Activated B cell treated with CpG ODN at 0.5 μM for 24 hours (primary cell): ENCODE measurements at regions not wholly inside any gene's neighbourhood (a gene's known extent, or its start where the extent isn't known, plus 50 kb on each side); places are given as distances from the start of the nearest gene placed in this dataset.
"Not testable (repeated sequence)": the region's sequence is repeated elsewhere in the genome, so short reads cannot be mapped to it uniquely, and the experiment has no call there.

Source experiments
- ATAC-seq: fragments of 200-7000 bp; cut with Tn5 transposase; one replicate; pipeline ENCODE4 v1.10.0; 2021; ENCODE audit warnings: low read depth, mild to moderate bottlenecking, moderate library complexity
- CTCF ChIA-PET: fragments of 350-600 bp; sonication (Branson Sonifier 250); formaldehyde crosslinking; loops from one replicate; lab custom pipeline; 2021; ENCODE audit warnings: antibody characterized with exemption; lab: Charles Lee
- POLR2A ChIA-PET: fragments of 350-600 bp; sonication (Branson Sonifier 250); formaldehyde crosslinking; loops from one replicate; lab custom pipeline; 2021; ENCODE audit warnings: antibody characterized with exemption; lab: Charles Lee
- DNase-seq: peaks from one replicate; pipeline ENCODE4 v3.0.0; 2022
- H3K27ac Mint-ChIP-seq: one replicate; pipeline ENCODE4 v1.8.0; 2020; ENCODE audit warnings: mixed read lengths
- H3K27me3 Mint-ChIP-seq: one replicate; pipeline ENCODE4 v1.8.0; 2021; ENCODE audit warnings: mixed read lengths
- H3K36me3 Mint-ChIP-seq: one replicate; pipeline ENCODE4 v1.8.0; 2021; ENCODE audit warnings: low read depth, mixed read lengths
- H3K4me1 Mint-ChIP-seq: one replicate; pipeline ENCODE4 v1.8.0; 2021; ENCODE audit warnings: mixed read lengths
- H3K4me3 Mint-ChIP-seq: one replicate; pipeline ENCODE4 v1.8.0; 2020; ENCODE audit warnings: mild to moderate bottlenecking, mixed read lengths
- H3K9me3 Mint-ChIP-seq: one replicate; pipeline ENCODE4 v1.8.0; 2020; ENCODE audit warnings: mixed read lengths
- CTCF ChIP-seq: fragments of 200-600 bp; IDR thresholded peaks from one replicate; pipeline ENCODE4 v1.8.0; 2022; ENCODE audit warnings: antibody characterized with exemption, mild to moderate bottlenecking
- intact Hi-C: fragments of 100-400 bp; cut with micrococcal nuclease; formaldehyde crosslinking; loops from one replicate; pipeline ENCODE4 v1.15.1; 2024

DNA sequence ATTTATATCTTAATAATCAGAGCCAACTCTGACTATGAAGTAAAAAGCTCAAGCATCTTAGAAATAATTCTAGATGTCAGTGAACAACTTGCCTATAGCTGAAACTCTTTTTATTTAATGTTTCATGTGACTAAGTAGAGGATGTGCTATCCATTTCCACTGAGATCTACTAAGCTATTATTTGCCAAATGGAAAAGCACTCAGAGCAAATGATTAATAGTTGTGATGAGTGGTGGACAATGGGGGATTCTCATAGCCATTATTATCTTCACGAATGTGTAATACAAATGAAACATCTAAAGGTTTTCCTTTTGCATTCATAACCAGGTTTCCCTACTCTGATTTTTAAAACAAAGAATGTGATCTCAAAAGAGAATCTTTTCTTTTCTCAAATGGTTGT lies 126.6 kb upstream of the GNAI1 start:
- intact Hi-C loops: no loop called here
- CTCF ChIA-PET: no interaction called here
- POLR2A ChIA-PET: no interaction called here

DNA sequence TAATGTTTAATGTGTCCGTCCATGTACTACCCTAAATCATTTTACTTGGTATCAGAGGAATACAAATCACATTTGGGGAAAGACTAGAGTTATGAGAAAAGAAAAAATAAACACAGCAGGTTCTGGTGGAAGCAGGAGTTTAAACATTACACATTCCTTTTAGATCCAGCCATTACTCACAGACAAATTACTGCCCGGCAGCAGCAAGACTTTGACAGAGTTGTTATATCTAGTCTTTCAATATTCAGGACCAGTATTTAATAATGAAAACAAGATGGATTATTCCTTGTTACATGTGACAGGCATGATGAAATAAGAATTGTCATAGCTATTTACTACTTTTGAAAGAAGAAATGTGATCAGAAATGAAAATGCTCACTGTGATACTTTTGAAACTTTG lies 131.8 kb upstream of the GNAI1 start:
- ChIA-PET POLR2A (no interaction called here), CTCF (no interaction called here)
- H3K27me3 Mint-ChIP-seq: no peaks in the 10 kb centered on the region
- TF ChIP-seq CTCF: no peak
- H3K4me3 Mint-ChIP-seq: no peak overlapping the region
- H3K9me3 Mint-ChIP-seq: no peaks in the 10 kb centered on the region
- ATAC-seq: no peak
- DNase-seq: no peak
- no peaks in the 10 kb centered on the region for H3K36me3 Mint-ChIP-seq
- intact Hi-C loops: no loop called here
- no peak overlapping the region for H3K27ac Mint-ChIP-seq
- no peaks in the 10 kb centered on the region for H3K4me1 Mint-ChIP-seq

More for the DNA sequence above, 126.6 kb upstream of the GNAI1 start:
- no peak overlapping the region for H3K27ac Mint-ChIP-seq
- DNase-seq (no peak), ATAC-seq (no peak)
- no peaks in the 10 kb centered on the region for H3K4me1 Mint-ChIP-seq
- H3K27me3 Mint-ChIP-seq: no peaks in the 10 kb centered on the region
- H3K4me3 Mint-ChIP-seq: no peak overlapping the region
- no peaks in the 10 kb centered on the region for H3K36me3 Mint-ChIP-seq
- no peak for TF ChIP-seq CTCF
- H3K9me3 Mint-ChIP-seq: peaks cover 4% of the 10 kb centered on the region

- ATAC-seq (no peak), DNase-seq (no peak)
- ChIA-PET CTCF (no interaction called here), POLR2A (no interaction called here)
- Mint-ChIP-seq H3K9me3 (no peaks in the 10 kb centered on the region), H3K4me1 (no peaks in the 10 kb centered on the region), H3K4me3 (no peak overlapping the region), H3K27me3 (no peaks in the 10 kb centered on the region), H3K36me3 (no peaks in the 10 kb centered on the region), H3K27ac (no peak overlapping the region)
- no peak for TF ChIP-seq CTCF
- intact Hi-C loops: no loop called here
Measured at GRCh38 chr7:79998363-79998762, 136.3 kb upstream of the GNAI1 start.

DNA sequence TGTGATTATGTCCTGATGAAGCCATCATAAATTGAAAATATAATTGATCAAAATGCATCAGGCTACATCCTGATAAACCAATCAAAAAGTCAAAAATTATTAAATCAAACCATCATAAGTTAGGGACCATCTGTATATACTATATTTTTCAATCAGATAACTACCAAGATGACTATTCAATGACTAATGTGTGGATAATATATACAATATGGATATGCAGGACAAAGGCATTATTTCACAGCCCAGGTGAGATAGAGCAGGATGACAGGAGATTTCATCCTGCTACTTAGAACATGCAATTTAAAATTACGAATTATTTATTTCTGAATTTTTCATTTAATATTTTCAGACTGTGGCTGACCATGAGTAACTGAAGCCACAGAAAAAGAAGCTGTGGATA lies 137.3 kb upstream of the GNAI1 start:
- Mint-ChIP-seq H3K27me3 (no peaks in the 10 kb centered on the region), H3K4me1 (no peaks in the 10 kb centered on the region), H3K27ac (no peak overlapping the region), H3K4me3 (no peak overlapping the region), H3K9me3 (no peaks in the 10 kb centered on the region), H3K36me3 (no peaks in the 10 kb centered on the region)
- CTCF ChIA-PET: no interaction called here
- POLR2A ChIA-PET: no interaction called here
- DNase-seq: no peak
- intact Hi-C loops: no loop called here
- no peak for TF ChIP-seq CTCF
- ATAC-seq: no peak

- H3K27me3 Mint-ChIP-seq, H3K4me1 Mint-ChIP-seq, POLR2A ChIA-PET, H3K4me3 Mint-ChIP-seq, H3K9me3 Mint-ChIP-seq, CTCF ChIA-PET, ATAC-seq, H3K36me3 Mint-ChIP-seq, intact Hi-C loops, H3K27ac Mint-ChIP-seq, DNase-seq: not testable (repeated sequence)
Measured at GRCh38 chr7:79995741-79996140, 138.9 kb upstream of the GNAI1 start.

DNA sequence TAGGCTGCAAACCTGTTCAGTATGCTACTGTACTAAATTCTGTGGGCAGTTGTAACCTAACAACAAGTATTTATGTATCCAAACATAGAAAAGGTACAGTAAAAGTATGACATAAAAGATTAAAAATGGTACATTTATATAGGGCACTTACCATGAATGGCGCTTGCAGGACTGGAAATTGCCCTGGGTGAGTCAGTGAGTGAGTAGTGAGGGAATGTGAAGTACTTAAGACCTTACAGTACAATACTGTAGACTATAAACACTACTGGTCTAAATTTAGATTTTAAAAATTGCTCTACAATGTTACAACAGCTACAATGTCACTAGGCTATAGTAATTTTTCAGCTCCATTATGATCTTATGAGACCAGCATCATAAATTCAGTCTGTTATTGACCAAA lies 146.0 kb upstream of the GNAI1 start:
- intact Hi-C loops: no loop called here
- no peaks in the 10 kb centered on the region for H3K27me3 Mint-ChIP-seq

More for the DNA sequence above, 146.0 kb upstream of the GNAI1 start:
- no peaks in the 10 kb centered on the region for H3K9me3 Mint-ChIP-seq
- no peak for TF ChIP-seq CTCF
- ATAC-seq: no peak
- no peak for DNase-seq
- H3K27ac Mint-ChIP-seq: no peak overlapping the region
- H3K36me3 Mint-ChIP-seq: no peaks in the 10 kb centered on the region
- POLR2A ChIA-PET: no interaction called here
- H3K4me1 Mint-ChIP-seq: no peaks in the 10 kb centered on the region
- CTCF ChIA-PET: no interaction called here
- H3K4me3 Mint-ChIP-seq: no peak overlapping the region
